ENCODE measurements at regions not wholly inside any gene's neighbourhood (a gene's known extent, or its start where the extent isn't known, plus 50 kb on each side); places are given as distances from the start of the nearest gene placed in this dataset.

GRCh38 chr12:61974461-61974860, 285.7 kb upstream of the USP15 start:
- Histone ChIP-seq H2AFZ (replicated peaks) (no peak overlapping the region), H4K20me1 (ENCODE audit: low read depth) (no peaks in the 10 kb centered on the region), H3K4me2 (no peak overlapping the region), H3K27ac (no peak overlapping the region), H3K27me3 (no peaks in the 10 kb centered on the region), H3F3A (ENCODE audit: low read depth) (no peaks in the 10 kb centered on the region), H3K36me3 (no peaks in the 10 kb centered on the region), H3K9ac (no peak overlapping the region), H3K9me3 (ENCODE audit: low read depth) (no peaks in the 10 kb centered on the region), H3K4me1 (no peaks in the 10 kb centered on the region), H3K4me3 (no peak overlapping the region), H3K79me2 (ENCODE audit: low read depth) (no peaks in the 10 kb centered on the region)
- H3K36me3 Mint-ChIP-seq: no peaks in the 10 kb centered on the region
- H3K27ac Mint-ChIP-seq: no peak overlapping the region
- no peaks in the 10 kb centered on the region for H3K4me1 Mint-ChIP-seq
- no peak for DNase-seq (ENCODE audit: low spot score)
- no peak overlapping the region for H3K4me3 Mint-ChIP-seq
- TF ChIP-seq EZH2phosphoT487 (IDR thresholded peaks at IDR 0.05) (no peak), CTCF (IDR thresholded peaks at IDR 0.05) (no peak), EZH2 (IDR thresholded peaks at IDR 0.05) (no peak)
- H3K9me3 Mint-ChIP-seq: peaks cover 2% of the 10 kb centered on the region
- no peaks in the 10 kb centered on the region for H3K27me3 Mint-ChIP-seq (ENCODE audit: insufficient read depth, low read depth)

GRCh38 chr12:61985830-61986229, 274.4 kb upstream of the USP15 start:
- Histone ChIP-seq H3K4me3 (no peak overlapping the region), H3K4me2 (no peak overlapping the region), H3K27ac (no peak overlapping the region), H3K4me1 (no peaks in the 10 kb centered on the region), H3K79me2 (ENCODE audit: low read depth) (no peaks in the 10 kb centered on the region), H3K9me3 (ENCODE audit: low read depth) (no peaks in the 10 kb centered on the region), H3K9ac (no peak overlapping the region), H2AFZ (replicated peaks) (no peak overlapping the region), H3K27me3 (no peaks in the 10 kb centered on the region), H3F3A (ENCODE audit: low read depth) (no peaks in the 10 kb centered on the region), H4K20me1 (ENCODE audit: low read depth) (no peaks in the 10 kb centered on the region), H3K36me3 (no peaks in the 10 kb centered on the region)
- no peaks in the 10 kb centered on the region for H3K27me3 Mint-ChIP-seq (ENCODE audit: insufficient read depth, low read depth)
- no peak for DNase-seq (ENCODE audit: low spot score)
- H3K36me3 Mint-ChIP-seq: no peaks in the 10 kb centered on the region
- TF ChIP-seq CTCF (IDR thresholded peaks at IDR 0.05) (no peak), EZH2 (IDR thresholded peaks at IDR 0.05) (no peak)
- H3K9me3 Mint-ChIP-seq: peaks cover 1% of the 10 kb centered on the region
- no peak overlapping the region for H3K4me3 Mint-ChIP-seq
- no peak overlapping the region for H3K27ac Mint-ChIP-seq
- no peaks in the 10 kb centered on the region for H3K4me1 Mint-ChIP-seq

GRCh38 chr12:61987173-61987572, 273.0 kb upstream of the USP15 start:
- Mint-ChIP-seq H3K9me3 (no peaks in the 10 kb centered on the region), H3K4me1 (no peaks in the 10 kb centered on the region), H3K36me3 (no peaks in the 10 kb centered on the region), H3K27me3 (ENCODE audit: insufficient read depth, low read depth) (no peaks in the 10 kb centered on the region), H3K27ac (no peak overlapping the region), H3K4me3 (no peak overlapping the region)
- no peak overlapping the region for H3K9ac ChIP-seq
- H2AFZ ChIP-seq (replicated peaks): no peak overlapping the region
- H3K36me3 ChIP-seq: no peaks in the 10 kb centered on the region
- no peak overlapping the region for H3K4me2 ChIP-seq
- H4K20me1 ChIP-seq (ENCODE audit: low read depth): no peaks in the 10 kb centered on the region
- H3K9me3 ChIP-seq (ENCODE audit: low read depth): no peaks in the 10 kb centered on the region
- TF ChIP-seq EZH2phosphoT487 (IDR thresholded peaks at IDR 0.05) (no peak), CTCF (IDR thresholded peaks at IDR 0.05) (no peak), EZH2 (IDR thresholded peaks at IDR 0.05) (no peak)
- no peaks in the 10 kb centered on the region for H3K79me2 ChIP-seq (ENCODE audit: low read depth)
- H3F3A ChIP-seq (ENCODE audit: low read depth): no peaks in the 10 kb centered on the region
- no peaks in the 10 kb centered on the region for H3K27me3 ChIP-seq
- H3K27ac ChIP-seq: no peak overlapping the region
- no peaks in the 10 kb centered on the region for H3K4me1 ChIP-seq
- no peak for DNase-seq (ENCODE audit: low spot score)
- no peak overlapping the region for H3K4me3 ChIP-seq

GRCh38 chr12:61991661-61992060, 268.5 kb upstream of the USP15 start:
- H3K36me3 ChIP-seq: no peaks in the 10 kb centered on the region
- no peaks in the 10 kb centered on the region for H3K27me3 ChIP-seq
- no peaks in the 10 kb centered on the region for H3K4me1 Mint-ChIP-seq
- no peaks in the 10 kb centered on the region for H3K27me3 Mint-ChIP-seq (ENCODE audit: insufficient read depth, low read depth)
- no peaks in the 10 kb centered on the region for H3K4me1 ChIP-seq
- no peak overlapping the region for H3K27ac Mint-ChIP-seq
- no peaks in the 10 kb centered on the region for H3F3A ChIP-seq (ENCODE audit: low read depth)
- no peaks in the 10 kb centered on the region for H3K79me2 ChIP-seq (ENCODE audit: low read depth)
- H3K4me3 ChIP-seq: no peak overlapping the region
- no peak overlapping the region for H3K4me3 Mint-ChIP-seq
- no peaks in the 10 kb centered on the region for H3K9me3 ChIP-seq (ENCODE audit: low read depth)
- no peak overlapping the region for H2AFZ ChIP-seq (replicated peaks)
- H3K9ac ChIP-seq: no peak overlapping the region
- H4K20me1 ChIP-seq (ENCODE audit: low read depth): no peaks in the 10 kb centered on the region
- H3K9me3 Mint-ChIP-seq: no peaks in the 10 kb centered on the region
- no peak for TF ChIP-seq EZH2phosphoT487 (IDR thresholded peaks at IDR 0.05)
- no peak for TF ChIP-seq CTCF (IDR thresholded peaks at IDR 0.05)
- no peak for TF ChIP-seq EZH2 (IDR thresholded peaks at IDR 0.05)
- no peak for DNase-seq (ENCODE audit: low spot score)
- H3K4me2 ChIP-seq: no peak overlapping the region
- no peaks in the 10 kb centered on the region for H3K36me3 Mint-ChIP-seq
- no peak overlapping the region for H3K27ac ChIP-seq
